PC-9 (cell line): ENCODE measurements at regions not wholly inside any gene's neighbourhood (a gene's known extent, or its start where the extent isn't known, plus 50 kb on each side); places are given as distances from the start of the nearest gene placed in this dataset.

Experiments
- BruUV-seq: library from RNA; stranded (reverse); fragments of 400-500 nt; replicated peaks from 2 replicates; lab custom pipeline; 2021; lab: Mats Ljungman, UMichigan
- CTCF ChIA-PET: fragments of 300-600 bp; sonication (Branson Sonifier 250); formaldehyde crosslinking; loops from one replicate; lab custom pipeline; 2022; ENCODE audit warnings: antibody characterized with exemption; lab: Charles Lee
- POLR2A ChIA-PET: fragments of 300-600 bp; sonication (Branson Sonifier 250); formaldehyde crosslinking; loops from one replicate; lab custom pipeline; 2022; ENCODE audit warnings: antibody characterized with exemption; ENCODE audit not compliant: unreplicated experiment; lab: Charles Lee
- DNase-seq, 2 experiments: peaks; one replicate each; pipeline versions ENCODE4 v3.0.0 to v3.0.0-alpha.2; 2015 to 2022; ENCODE audit warnings: mixed read lengths in 1 of 2
- H2AFZ ChIP-seq: fragments of 200-600 bp; sonication (generic); 2 replicates; pipeline ENCODE4 v1.8.1; 2017; ENCODE audit warnings: antibody characterized with exemption
- H3F3A ChIP-seq: fragments of 200-600 bp; sonication (generic); 2 replicates; pipeline ENCODE4 v1.8.1; 2017; ENCODE audit warnings: antibody characterized with exemption, mild to moderate bottlenecking, low read depth; ENCODE audit not compliant: insufficient read depth
- H3K27ac ChIP-seq: fragments of 200-600 bp; sonication (generic); 2 replicates; pipeline ENCODE4 v1.6.1; 2016; ENCODE audit warnings: mixed run types
- H3K27me3 ChIP-seq: fragments of 200-600 bp; sonication (generic); 2 replicates; pipeline ENCODE4 v1.6.1; 2016; ENCODE audit warnings: low read depth, mixed run types; ENCODE audit not compliant: insufficient read depth
- H3K36me3 ChIP-seq: fragments of 200-600 bp; sonication (generic); 2 replicates; pipeline ENCODE4 v1.6.1; 2016; ENCODE audit warnings: low read depth, mixed run types
- H3K4me1 ChIP-seq: fragments of 200-600 bp; sonication (generic); replicated peaks from 2 replicates; pipeline ENCODE4 v1.6.1; 2016; ENCODE audit warnings: mixed run types; ENCODE audit not compliant: insufficient read depth
- H3K4me2 ChIP-seq: fragments of 200-600 bp; sonication (generic); 2 replicates; pipeline ENCODE4 v1.6.1; 2017; ENCODE audit warnings: mixed run types
- H3K4me3 ChIP-seq: fragments of 200-600 bp; sonication (generic); 2 replicates; pipeline ENCODE4 v1.6.1; 2016; ENCODE audit warnings: mixed run types
- H3K79me2 ChIP-seq: fragments of 200-600 bp; sonication (generic); 2 replicates; pipeline ENCODE4 v1.6.1; 2017; ENCODE audit warnings: low read depth, mixed run types
- H3K9me2 ChIP-seq: fragments of 200-600 bp; sonication (generic); 2 replicates; pipeline ENCODE4 v1.8.1; 2017; ENCODE audit warnings: mild to moderate bottlenecking; ENCODE audit not compliant: insufficient read depth
- H3K9me3 ChIP-seq: fragments of 200-600 bp; sonication (generic); 2 replicates; pipeline ENCODE4 v1.8.1; 2016; ENCODE audit warnings: low read depth; ENCODE audit not compliant: insufficient read depth
- H4K20me1 ChIP-seq: fragments of 200-600 bp; sonication (generic); 2 replicates; pipeline ENCODE4 v1.8.1; 2017; ENCODE audit not compliant: insufficient read depth
- CTCF ChIP-seq: fragments of 200-600 bp; sonication (generic); conservative IDR thresholded peaks from 2 replicates; pipeline ENCODE4 v1.6.1; 2017; ENCODE audit warnings: mixed run types, antibody characterized with exemption, mild to moderate bottlenecking, moderate library complexity
- EZH2 ChIP-seq: fragments of 200-600 bp; sonication (generic); IDR thresholded peaks from 2 replicates; pipeline ENCODE4 v1.8.0; 2017; ENCODE audit warnings: antibody characterized with exemption, low read depth
- intact Hi-C: fragments of 100-400 bp; cut with micrococcal nuclease; formaldehyde crosslinking; loops from one replicate; pipeline ENCODE4 v1.10.0; 2022; ENCODE audit not compliant: unreplicated experiment

- no peaks in the 10 kb centered on the region for H3K9me3 ChIP-seq
- no peak for DNase-seq
- H3K4me3 ChIP-seq: no peak overlapping the region
- H3K4me2 ChIP-seq: no peak overlapping the region
- H4K20me1 ChIP-seq: no peaks in the 10 kb centered on the region
- H3K27me3 ChIP-seq: peaks cover 71% of the 10 kb centered on the region
- BruUV-seq: no TSS peak
- no peaks in the 10 kb centered on the region for H3K9me2 ChIP-seq
- no peaks in the 10 kb centered on the region for H3K4me1 ChIP-seq
- TF ChIP-seq CTCF (no peak), EZH2 (no peak)
- CTCF ChIA-PET: no interaction called here
- H3F3A ChIP-seq: no peaks in the 10 kb centered on the region
- H3K79me2 ChIP-seq: no peaks in the 10 kb centered on the region
- no peak overlapping the region for H2AFZ ChIP-seq
- no peak overlapping the region for H3K27ac ChIP-seq
- intact Hi-C loops: no loop called here
- H3K36me3 ChIP-seq: no peaks in the 10 kb centered on the region
- POLR2A ChIA-PET: no interaction called here
These were observed 375.3 kb upstream of the XYLT1 start for GRCh38 chr16:17846030-17846429.

- no peaks in the 10 kb centered on the region for H3K9me3 ChIP-seq
- H3K4me2 ChIP-seq: no peak overlapping the region
- CTCF ChIA-PET: no interaction called here
- no peaks in the 10 kb centered on the region for H3K79me2 ChIP-seq
- POLR2A ChIA-PET: no interaction called here
- no peak overlapping the region for H3K4me3 ChIP-seq
- no peaks in the 10 kb centered on the region for H3K4me1 ChIP-seq
- H4K20me1 ChIP-seq: no peaks in the 10 kb centered on the region
- intact Hi-C loops: no loop called here
- no peaks in the 10 kb centered on the region for H3F3A ChIP-seq
- peaks cover 68% of the 10 kb centered on the region for H3K27me3 ChIP-seq
- TF ChIP-seq EZH2 (no peak), CTCF (no peak)
- DNase-seq: no peak
- no peak overlapping the region for H3K27ac ChIP-seq
- H3K36me3 ChIP-seq: no peaks in the 10 kb centered on the region
- H2AFZ ChIP-seq: no peak overlapping the region
- no peaks in the 10 kb centered on the region for H3K9me2 ChIP-seq
- no TSS peak for BruUV-seq
These were observed 374.3 kb upstream of the XYLT1 start for GRCh38 chr16:17845031-17845430.

- H3F3A ChIP-seq: no peaks in the 10 kb centered on the region
- peaks cover 66% of the 10 kb centered on the region for H3K27me3 ChIP-seq
- H2AFZ ChIP-seq: no peak overlapping the region
- no peak for DNase-seq
- H3K4me1 ChIP-seq: no peaks in the 10 kb centered on the region
- H3K4me2 ChIP-seq: no peak overlapping the region
- no peak overlapping the region for H3K27ac ChIP-seq
- H3K79me2 ChIP-seq: no peaks in the 10 kb centered on the region
- H3K36me3 ChIP-seq: no peaks in the 10 kb centered on the region
- H4K20me1 ChIP-seq: no peaks in the 10 kb centered on the region
- intact Hi-C loops: no loop called here
- ChIA-PET CTCF (no interaction called here), POLR2A (no interaction called here)
- no peak overlapping the region for H3K4me3 ChIP-seq
- TF ChIP-seq EZH2: no peak
- no peaks in the 10 kb centered on the region for H3K9me3 ChIP-seq
- no peaks in the 10 kb centered on the region for H3K9me2 ChIP-seq
- BruUV-seq: no TSS peak
These were observed 373.1 kb upstream of the XYLT1 start for GRCh38 chr16:17843905-17844304.

GRCh38 chr16:17839907-17840306 is 369.1 kb upstream of the XYLT1 start:
- ChIA-PET CTCF (no interaction called here), POLR2A (no interaction called here)
- H3K27me3 ChIP-seq: peaks cover 31% of the 10 kb centered on the region
- intact Hi-C loops: no loop called here
- H3K36me3 ChIP-seq: no peaks in the 10 kb centered on the region
- H4K20me1 ChIP-seq: no peaks in the 10 kb centered on the region
- no peak overlapping the region for H2AFZ ChIP-seq
- no peak overlapping the region for H3K4me3 ChIP-seq
- H3K9me3 ChIP-seq: no peaks in the 10 kb centered on the region
- BruUV-seq: no TSS peak
- H3K4me1 ChIP-seq: no peaks in the 10 kb centered on the region
- no peak overlapping the region for H3K27ac ChIP-seq
- H3K4me2 ChIP-seq: no peak overlapping the region
- no peak for TF ChIP-seq CTCF
- TF ChIP-seq EZH2: no peak
- H3K79me2 ChIP-seq: no peaks in the 10 kb centered on the region
- H3K9me2 ChIP-seq: no peaks in the 10 kb centered on the region
- no peaks in the 10 kb centered on the region for H3F3A ChIP-seq
- no peak for DNase-seq
